ENCODE measurements at regions not wholly inside any gene's neighbourhood (a gene's known extent, or its start where the extent isn't known, plus 50 kb on each side); places are given as distances from the start of the nearest gene placed in this dataset.
A peak's percentile ranks its signal among the peaks of the same experiment; 100 is the strongest.
"Not testable (repeated sequence)": the region's sequence is repeated elsewhere in the genome, so short reads cannot be mapped to it uniquely, and the experiment has no call there.

DNA sequence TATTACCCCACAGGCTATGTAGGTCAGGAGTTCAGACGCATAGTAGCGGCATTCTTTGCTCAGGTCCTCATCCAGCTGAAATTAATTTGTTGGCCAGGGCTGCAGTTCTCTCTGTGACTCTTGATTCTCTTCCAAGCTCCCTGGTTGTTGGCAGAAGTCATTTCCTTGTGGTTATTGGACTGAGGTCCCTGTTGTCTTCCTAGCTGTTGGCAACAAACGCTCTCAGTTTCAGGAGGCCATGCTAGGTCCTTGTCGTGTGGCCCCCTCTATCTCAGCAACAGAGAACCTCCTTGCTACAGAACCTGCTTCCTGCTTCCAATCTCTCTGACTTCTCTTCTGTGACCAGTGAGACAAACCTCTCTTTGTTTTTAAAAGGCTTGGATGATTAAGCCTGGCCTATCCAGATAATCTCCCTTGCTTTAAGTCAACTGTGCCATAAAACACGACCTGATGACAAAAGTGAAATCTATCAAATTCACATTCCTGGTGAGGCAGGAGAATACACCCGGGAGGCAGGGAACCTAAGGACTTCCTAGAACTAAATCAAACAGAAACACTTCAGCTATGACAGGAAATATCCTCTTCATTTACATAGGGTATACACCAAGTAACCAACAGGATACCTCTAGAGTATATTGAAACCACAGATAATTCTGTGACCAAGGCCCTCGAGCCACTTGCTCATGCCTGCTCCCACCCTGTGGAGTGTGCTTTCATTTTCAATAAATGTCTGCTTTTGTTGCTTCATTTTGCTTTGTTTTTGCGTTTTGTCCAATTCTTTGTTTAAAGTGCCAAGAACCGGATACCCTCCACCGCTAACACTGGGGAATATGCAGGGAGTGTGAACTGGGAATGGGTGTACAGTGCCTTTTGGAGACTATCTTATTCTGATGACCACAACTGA lies 196.0 kb downstream of the BTBD3 start:
- DNase-seq (ENCODE audit: low read depth in 2 of 2), result peak; percentile 41 to 79
- H2AFZ ChIP-seq (ENCODE audit: low read length), result no peak overlapping the region
- H3K36me3 ChIP-seq (ENCODE audit: control insufficient read depth, insufficient read depth, low read length), result no peaks in the 10 kb centered on the region
- no peak overlapping the region for H3K9ac ChIP-seq (ENCODE audit: insufficient read depth, low read length)
- H3K4me2 ChIP-seq (ENCODE audit: extremely low read depth, insufficient read depth, low read length), result no peak overlapping the region
- no peak overlapping the region for H3K4me3 ChIP-seq (replicated peaks in 1 of 4; ENCODE audit: control extremely low read depth in 1 of 4, insufficient read depth in 1 of 4, low read depth in 3 of 4, low read length in 4 of 4)
- H4K20me1 ChIP-seq (ENCODE audit: control insufficient read depth, extremely low read depth, insufficient read depth, low read length), result no peaks in the 10 kb centered on the region
- TF ChIP-seq EZH2 (IDR thresholded peaks at IDR 0.05; ENCODE audit: low read length, missing control alignments) (no peak), CTCF (conservative IDR thresholded peaks at IDR 0.05 in 1 of 2, IDR thresholded peaks at IDR 0.05 in 1 of 2; ENCODE audit: low read depth in 1 of 2, low read length in 2 of 2) (no peak)
- H3K79me2 ChIP-seq (ENCODE audit: control insufficient read depth, insufficient read depth, low read length), result no peaks in the 10 kb centered on the region
- H3K27ac ChIP-seq (ENCODE audit: insufficient read depth, low read length), result no peak overlapping the region
- no peaks in the 10 kb centered on the region for H3K27me3 ChIP-seq (ENCODE audit: control insufficient read depth, insufficient read depth, low read length)
- no peaks in the 10 kb centered on the region for H3K4me1 ChIP-seq (ENCODE audit: control insufficient read depth, extremely low read depth, insufficient read depth, low read length)
- H3K9me3 ChIP-seq (ENCODE audit: control insufficient read depth, insufficient read depth, low read depth, low read length), result no peaks in the 10 kb centered on the region

DNA sequence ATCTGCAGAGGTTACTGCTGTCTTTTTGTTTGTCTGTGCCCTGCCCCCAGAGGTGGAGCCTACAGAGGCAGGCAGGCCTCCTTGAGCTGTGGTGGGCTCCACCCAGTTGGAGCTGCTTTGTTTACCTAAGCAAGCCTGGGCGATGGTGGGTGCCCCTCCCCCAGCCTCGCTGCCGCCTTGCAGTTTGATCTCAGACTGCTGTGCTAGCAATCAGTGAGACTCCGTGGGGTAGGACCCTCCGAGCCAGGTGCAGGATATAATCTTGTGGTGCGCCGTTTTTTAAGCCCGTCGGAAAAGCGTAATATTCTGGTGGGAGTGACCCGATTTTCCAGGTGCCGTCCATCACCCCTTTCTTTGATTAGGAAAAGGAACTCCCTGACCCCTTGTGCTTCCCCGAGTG lies 211.4 kb downstream of the BTBD3 start:
- H4K20me1 ChIP-seq (ENCODE audit: control insufficient read depth, extremely low read depth, insufficient read depth, low read length); H3K4me1 ChIP-seq (ENCODE audit: control insufficient read depth, extremely low read depth, insufficient read depth, low read length); H3K9ac ChIP-seq (ENCODE audit: insufficient read depth, low read length); H3K36me3 ChIP-seq (ENCODE audit: control insufficient read depth, insufficient read depth, low read length); H2AFZ ChIP-seq (ENCODE audit: low read length); H3K4me2 ChIP-seq (ENCODE audit: extremely low read depth, insufficient read depth, low read length); H3K27me3 ChIP-seq (ENCODE audit: control insufficient read depth, insufficient read depth, low read length); H3K27ac ChIP-seq (ENCODE audit: insufficient read depth, low read length); H3K4me3 ChIP-seq (replicated peaks in 1 of 4; ENCODE audit: control extremely low read depth in 1 of 4, insufficient read depth in 1 of 4, low read depth in 3 of 4, low read length in 4 of 4); H3K79me2 ChIP-seq (ENCODE audit: control insufficient read depth, insufficient read depth, low read length); DNase-seq (ENCODE audit: low read depth in 2 of 2); H3K9me3 ChIP-seq (ENCODE audit: control insufficient read depth, insufficient read depth, low read depth, low read length): not testable (repeated sequence)

GRCh38 chr20:12129532-12129931 lies 211.8 kb downstream of the BTBD3 start:
- H3K79me2 ChIP-seq (ENCODE audit: control insufficient read depth, insufficient read depth, low read length); H4K20me1 ChIP-seq (ENCODE audit: control insufficient read depth, extremely low read depth, insufficient read depth, low read length); H3K4me2 ChIP-seq (ENCODE audit: extremely low read depth, insufficient read depth, low read length); DNase-seq (ENCODE audit: low read depth in 2 of 2); H2AFZ ChIP-seq (ENCODE audit: low read length); H3K9ac ChIP-seq (ENCODE audit: insufficient read depth, low read length); H3K4me3 ChIP-seq (replicated peaks in 1 of 4; ENCODE audit: control extremely low read depth in 1 of 4, insufficient read depth in 1 of 4, low read depth in 3 of 4, low read length in 4 of 4); H3K9me3 ChIP-seq (ENCODE audit: control insufficient read depth, insufficient read depth, low read depth, low read length); H3K36me3 ChIP-seq (ENCODE audit: control insufficient read depth, insufficient read depth, low read length); H3K27ac ChIP-seq (ENCODE audit: insufficient read depth, low read length); H3K27me3 ChIP-seq (ENCODE audit: control insufficient read depth, insufficient read depth, low read length); H3K4me1 ChIP-seq (ENCODE audit: control insufficient read depth, extremely low read depth, insufficient read depth, low read length): not testable (repeated sequence)

GRCh38 chr20:12130781-12131180 lies 213.1 kb downstream of the BTBD3 start:
- Histone ChIP-seq H3K4me3 (replicated peaks in 1 of 4; ENCODE audit: control extremely low read depth in 1 of 4, insufficient read depth in 1 of 4, low read depth in 3 of 4, low read length in 4 of 4) (no peak overlapping the region), H3K27ac (ENCODE audit: insufficient read depth, low read length) (no peak overlapping the region), H3K79me2 (ENCODE audit: control insufficient read depth, insufficient read depth, low read length) (no peaks in the 10 kb centered on the region), H4K20me1 (ENCODE audit: control insufficient read depth, extremely low read depth, insufficient read depth, low read length) (no peaks in the 10 kb centered on the region), H3K4me1 (ENCODE audit: control insufficient read depth, extremely low read depth, insufficient read depth, low read length) (no peaks in the 10 kb centered on the region), H3K9me3 (ENCODE audit: control insufficient read depth, insufficient read depth, low read depth, low read length) (no peaks in the 10 kb centered on the region), H3K27me3 (ENCODE audit: control insufficient read depth, insufficient read depth, low read length) (no peaks in the 10 kb centered on the region), H3K9ac (ENCODE audit: insufficient read depth, low read length) (no peak overlapping the region), H3K36me3 (ENCODE audit: control insufficient read depth, insufficient read depth, low read length) (no peaks in the 10 kb centered on the region), H3K4me2 (ENCODE audit: extremely low read depth, insufficient read depth, low read length) (no peak overlapping the region), H2AFZ (ENCODE audit: low read length) (no peak overlapping the region)
- DNase-seq (ENCODE audit: low read depth in 2 of 2), result peak in 1 of 2 donors; percentile 39
- TF ChIP-seq EZH2 (IDR thresholded peaks at IDR 0.05; ENCODE audit: low read length, missing control alignments), result no peak
- no peak for TF ChIP-seq CTCF (conservative IDR thresholded peaks at IDR 0.05 in 1 of 2, IDR thresholded peaks at IDR 0.05 in 1 of 2; ENCODE audit: low read depth in 1 of 2, low read length in 2 of 2)
